Left lung (tissue), 4 donors: ENCODE measurements at regions not wholly inside any gene's neighbourhood (a gene's known extent, or its start where the extent isn't known, plus 50 kb on each side); places are given as distances from the start of the nearest gene placed in this dataset.
A peak's percentile ranks its signal among the peaks of the same experiment; 100 is the strongest.

ENCODE experiments used
- ATAC-seq: fragments of 200-7000 bp; cut with Tn5 transposase; one replicate; pipeline ENCODE4 v1.9.1; 2020; ENCODE audit warnings: moderate library complexity
- DNase-seq, 4 donors: peaks; one replicate each; pipeline ENCODE4 v3.0.0-alpha.2; 2013 to 2020
- H3K27ac ChIP-seq, 2 donors: fragments of 200-600 bp; sonication (generic) in 1 of 2; one replicate each; pipeline versions ENCODE4 v1.5.0 to v1.8.0; 2020 to 2021
- H3K27me3 ChIP-seq, 2 donors: fragments of 200-600 bp; sonication (generic) in 1 of 2; one replicate each; pipeline versions ENCODE4 v1.5.0 to v1.8.0; 2020 to 2021
- H3K36me3 ChIP-seq, 2 donors: fragments of 200-600 bp; sonication (generic) in 1 of 2; one replicate each; pipeline versions ENCODE4 v1.5.0 to v1.8.0; 2020 to 2021
- H3K4me1 ChIP-seq, 2 donors: fragments of 200-600 bp; one replicate each; pipeline ENCODE4 v1.8.0; 2021
- H3K4me3 ChIP-seq, 2 donors: fragments of 200-600 bp; sonication (generic) in 1 of 2; one replicate each; pipeline versions ENCODE4 v1.5.0 to v1.8.0; 2020 to 2021; ENCODE audit warnings: mild to moderate bottlenecking in 1 of 2
- H3K9me3 ChIP-seq, 2 donors: fragments of 200-600 bp; sonication (generic) in 1 of 2; one replicate each; pipeline versions ENCODE4 v1.5.0 to v1.8.0; 2020 to 2021
- intact Hi-C, 2 donors: fragments of 100-400 bp; cut with DNase I; formaldehyde crosslinking; loops; one replicate each; pipeline versions ENCODE4 v1.11.2 to v1.14.2; 2022
- TF ChIP-seq, protein P1 (sequence below), 2 donors: fragments of 200-600 bp; sonication (generic) in 1 of 2; IDR thresholded peaks; one replicate each; pipeline versions ENCODE4 v1.5.0 to v1.8.0; 2021; ENCODE audit warnings: antibody characterized with exemption in 2 of 2
- donor health status: DM: no; HTN: yes; CAD: no.
- donor health status: DM: no; HTN: no; CAD: no.

DNA sequence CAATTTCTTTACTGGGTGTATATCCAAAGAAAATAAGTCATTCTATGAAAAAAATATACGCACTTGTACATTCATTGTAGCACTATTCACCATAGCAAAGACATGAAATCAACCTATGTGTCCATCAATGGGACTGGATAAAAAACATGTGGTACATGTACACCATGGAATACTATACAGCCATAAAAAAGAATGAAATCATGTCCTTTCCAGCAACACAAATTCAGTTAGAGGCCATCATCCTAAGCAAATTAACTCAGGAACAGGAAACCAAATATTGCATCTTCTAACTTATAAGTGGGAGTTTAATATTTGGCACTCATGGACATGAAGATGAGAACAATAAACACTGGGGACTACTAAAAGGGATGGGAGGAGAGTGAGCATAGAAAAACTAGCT, 325.7 kb downstream of the TGFB2 start:
- no peak for DNase-seq
- no peak overlapping the region for H3K27ac ChIP-seq
- TF ChIP-seq, protein P1, sequence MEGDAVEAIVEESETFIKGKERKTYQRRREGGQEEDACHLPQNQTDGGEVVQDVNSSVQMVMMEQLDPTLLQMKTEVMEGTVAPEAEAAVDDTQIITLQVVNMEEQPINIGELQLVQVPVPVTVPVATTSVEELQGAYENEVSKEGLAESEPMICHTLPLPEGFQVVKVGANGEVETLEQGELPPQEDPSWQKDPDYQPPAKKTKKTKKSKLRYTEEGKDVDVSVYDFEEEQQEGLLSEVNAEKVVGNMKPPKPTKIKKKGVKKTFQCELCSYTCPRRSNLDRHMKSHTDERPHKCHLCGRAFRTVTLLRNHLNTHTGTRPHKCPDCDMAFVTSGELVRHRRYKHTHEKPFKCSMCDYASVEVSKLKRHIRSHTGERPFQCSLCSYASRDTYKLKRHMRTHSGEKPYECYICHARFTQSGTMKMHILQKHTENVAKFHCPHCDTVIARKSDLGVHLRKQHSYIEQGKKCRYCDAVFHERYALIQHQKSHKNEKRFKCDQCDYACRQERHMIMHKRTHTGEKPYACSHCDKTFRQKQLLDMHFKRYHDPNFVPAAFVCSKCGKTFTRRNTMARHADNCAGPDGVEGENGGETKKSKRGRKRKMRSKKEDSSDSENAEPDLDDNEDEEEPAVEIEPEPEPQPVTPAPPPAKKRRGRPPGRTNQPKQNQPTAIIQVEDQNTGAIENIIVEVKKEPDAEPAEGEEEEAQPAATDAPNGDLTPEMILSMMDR (IDR thresholded peaks at IDR 0.05): no peak

DNA sequence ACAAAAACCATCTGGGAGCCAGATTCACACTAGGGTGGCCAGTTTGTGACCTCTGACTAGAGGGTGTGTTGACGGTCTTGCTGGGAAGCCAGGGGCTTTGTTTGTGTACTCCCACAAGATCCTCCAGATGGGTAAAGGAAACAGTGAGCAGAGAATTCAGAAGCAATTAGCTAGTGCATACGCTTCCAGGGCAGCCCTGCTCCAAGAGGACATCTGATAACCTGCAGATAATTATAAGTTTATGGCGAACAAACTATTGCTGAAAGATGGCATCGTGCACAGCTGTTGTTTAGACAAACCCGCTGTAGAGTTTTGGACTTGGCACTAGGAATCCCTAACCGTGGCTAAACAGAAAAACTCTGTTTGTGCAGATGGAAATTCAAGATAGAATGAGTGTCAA, 326.4 kb downstream of the TGFB2 start:
- Histone ChIP-seq H3K27me3 (no peaks in the 10 kb centered on the region), H3K36me3 (no peaks in the 10 kb centered on the region), H3K4me3 (no peak overlapping the region), H3K9me3 (peaks cover 0 to 3% of the 10 kb centered on the region in 2 donors), H3K27ac (no peak overlapping the region), H3K4me1 (no peaks in the 10 kb centered on the region)
- TF ChIP-seq, protein P1 (IDR thresholded peaks at IDR 0.05): no peak
- DNase-seq: peak in 1 of 4 donors; percentile 24
- ATAC-seq: no peak
- intact Hi-C loops: no loop called here

More for the DNA sequence above, 325.7 kb downstream of the TGFB2 start:
- H3K27me3 ChIP-seq: no peaks in the 10 kb centered on the region
- H3K36me3 ChIP-seq: no peaks in the 10 kb centered on the region
- intact Hi-C loops: no loop called here
- peaks cover 0 to 3% of the 10 kb centered on the region in 2 donors for H3K9me3 ChIP-seq
- H3K4me3 ChIP-seq: no peak overlapping the region
- no peaks in the 10 kb centered on the region for H3K4me1 ChIP-seq
- no peak for ATAC-seq

DNA sequence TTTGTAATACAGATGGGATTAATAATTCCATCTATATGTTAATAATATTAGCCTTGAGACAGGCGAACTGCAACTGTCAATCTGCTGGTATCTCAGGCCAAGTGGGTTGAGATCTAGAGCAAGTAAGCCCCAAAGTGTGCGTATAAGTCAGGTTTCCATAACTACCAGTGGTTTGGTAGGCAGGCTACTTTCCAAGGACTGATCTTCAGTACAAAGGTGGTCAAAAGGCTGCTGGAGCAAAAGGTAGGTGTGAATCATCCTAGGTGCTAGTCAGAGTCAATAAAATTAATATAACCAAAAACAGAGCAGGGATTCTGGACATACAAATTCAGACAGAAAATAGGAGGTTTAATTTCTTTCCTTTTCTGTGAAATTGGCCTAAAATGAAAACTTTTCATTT, 328.0 kb downstream of the TGFB2 start:
- DNase-seq (no peak), ATAC-seq (no peak)
- H3K4me1 ChIP-seq: no peaks in the 10 kb centered on the region
- H3K27me3 ChIP-seq: no peaks in the 10 kb centered on the region
- H3K36me3 ChIP-seq: no peaks in the 10 kb centered on the region
- intact Hi-C loops: no loop called here
- TF ChIP-seq, protein P1 (IDR thresholded peaks at IDR 0.05): no peak
- H3K27ac ChIP-seq: no peak overlapping the region
- H3K4me3 ChIP-seq: no peak overlapping the region
- H3K9me3 ChIP-seq: peaks cover 0 to 6% of the 10 kb centered on the region in 2 donors

DNA sequence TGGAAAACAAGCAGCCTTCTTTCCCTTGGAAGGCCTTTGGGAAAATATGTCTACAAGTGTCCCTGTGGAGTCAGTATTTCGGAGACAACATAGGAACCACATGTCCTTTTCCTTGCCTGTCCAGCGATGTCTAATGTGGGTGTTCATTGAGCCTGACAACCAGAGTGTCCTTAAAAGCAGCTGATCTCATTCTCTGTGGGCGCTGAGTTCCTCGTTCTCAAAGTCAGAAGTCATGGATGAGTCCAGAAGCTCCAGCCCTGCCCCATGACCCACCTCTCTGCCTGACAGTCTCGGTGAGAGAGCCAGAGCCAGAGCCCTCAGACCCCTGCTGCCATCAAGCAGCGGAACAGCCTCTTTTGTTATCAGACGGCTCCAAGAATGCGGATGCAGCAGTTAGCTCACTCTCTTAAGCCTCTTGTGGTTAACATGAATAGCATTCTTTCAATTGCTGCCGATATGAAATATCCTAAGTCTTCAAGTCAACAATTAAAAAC, 329.2 kb downstream of the TGFB2 start:
- intact Hi-C loops: no loop called here
- TF ChIP-seq, protein P1 (IDR thresholded peaks at IDR 0.05): no peak
- H3K9me3 ChIP-seq: peaks cover 0 to 2% of the 10 kb centered on the region in 2 donors
- DNase-seq (peak in 2 of 4 donors; percentile 42 to 53), ATAC-seq (peak; percentile 95)
- no peaks in the 10 kb centered on the region for H3K4me1 ChIP-seq
- H3K27me3 ChIP-seq: no peaks in the 10 kb centered on the region
- no peak overlapping the region for H3K4me3 ChIP-seq
- no peak overlapping the region for H3K27ac ChIP-seq
- no peaks in the 10 kb centered on the region for H3K36me3 ChIP-seq

DNA sequence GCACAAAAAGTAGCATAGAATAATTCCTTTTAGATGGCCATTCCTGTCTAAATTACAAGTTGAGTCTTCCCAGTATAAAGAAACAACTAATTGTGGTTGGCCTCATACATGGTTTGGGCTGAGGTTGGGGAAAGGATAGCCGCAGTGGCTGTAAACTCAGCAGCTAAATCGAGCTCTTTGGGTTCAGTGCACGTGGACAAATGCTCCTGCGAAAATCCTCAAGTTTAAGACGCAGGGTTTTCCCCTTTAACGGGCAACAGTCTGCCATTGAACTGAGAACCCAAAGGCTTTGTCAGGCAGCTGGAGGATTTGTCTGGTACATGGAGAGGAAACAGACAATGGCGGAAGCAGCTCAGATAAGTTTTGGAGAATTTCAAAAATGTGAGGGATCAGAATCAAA, 331.9 kb downstream of the TGFB2 start:
- intact Hi-C loops: no loop called here
- Histone ChIP-seq H3K9me3 (peaks cover 0 to 2% of the 10 kb centered on the region in 2 donors), H3K4me1 (no peaks in the 10 kb centered on the region), H3K27me3 (no peaks in the 10 kb centered on the region), H3K36me3 (no peaks in the 10 kb centered on the region), H3K4me3 (no peak overlapping the region), H3K27ac (no peak overlapping the region)
- ATAC-seq (no peak), DNase-seq (no peak)
- TF ChIP-seq, protein P1 (IDR thresholded peaks at IDR 0.05): no peak
